HEK293T (cell line): ENCODE measurements at regions not wholly inside any gene's neighbourhood (a gene's known extent, or its start where the extent isn't known, plus 50 kb on each side); places are given as distances from the start of the nearest gene placed in this dataset.
A peak's percentile ranks its signal among the peaks of the same experiment; 100 is the strongest.

Experiments used
- CTCF ChIA-PET: fragments of 350-600 bp; formaldehyde crosslinking; extraction: SDS; loops from one replicate; lab custom pipeline; 2021; ENCODE audit warnings: antibody characterized with exemption, inconsistent platforms; lab: Yijun Ruan, JAX
- POLR2A ChIA-PET: fragments of 350-600 bp; formaldehyde crosslinking; extraction: SDS; loops from one replicate; lab custom pipeline; 2020; ENCODE audit warnings: antibody characterized with exemption, inconsistent platforms; lab: Yijun Ruan, JAX
- DNase-seq: peaks from one replicate; pipeline ENCODE4 v3.0.0; 2012; ENCODE audit warnings: mixed read lengths; ENCODE audit errors: extremely low spot score
- ARNT ChIP-seq: fragments of 450-650 bp; IDR thresholded peaks from 2 replicates; pipeline ENCODE4 v1.6.1; 2017; ENCODE audit warnings: mild to moderate bottlenecking
- BHLHE40 ChIP-seq: fragments of 450-650 bp; IDR thresholded peaks from 2 replicates; pipeline ENCODE4 v1.6.1; 2016; ENCODE audit warnings: mild to moderate bottlenecking, moderate library complexity, borderline replicate concordance
- CTBP1 ChIP-seq: fragments of 450-650 bp; IDR thresholded peaks from 2 replicates; pipeline ENCODE4 v1.6.1; 2016; ENCODE audit warnings: borderline replicate concordance
- ELF4 ChIP-seq: fragments of 450-650 bp; IDR thresholded peaks from 2 replicates; pipeline ENCODE4 v1.6.1; 2017; ENCODE audit warnings: antibody characterized with exemption
- FOXA1 ChIP-seq: fragments of 450-650 bp; IDR thresholded peaks from 2 replicates; pipeline ENCODE4 v1.6.1; 2016; ENCODE audit warnings: mild to moderate bottlenecking
- FOXK2 ChIP-seq: fragments of 450-650 bp; IDR thresholded peaks from 2 replicates; pipeline ENCODE4 v1.6.1; 2016; ENCODE audit warnings: mild to moderate bottlenecking
- FOXM1 ChIP-seq: fragments of 450-650 bp; IDR thresholded peaks from 2 replicates; pipeline ENCODE4 v1.6.1; 2017; ENCODE audit warnings: mild to moderate bottlenecking, borderline replicate concordance
- HDGF ChIP-seq: fragments of 450-650 bp; IDR thresholded peaks from 2 replicates; pipeline ENCODE4 v1.6.1; 2017; ENCODE audit warnings: antibody characterized with exemption, borderline replicate concordance
- L3MBTL2 ChIP-seq: fragments of 450-650 bp; conservative IDR thresholded peaks from 2 replicates; pipeline ENCODE4 v1.6.1; 2016; ENCODE audit warnings: mild to moderate bottlenecking
- LEF1 ChIP-seq: fragments of 450-650 bp; IDR thresholded peaks from 2 replicates; pipeline ENCODE4 v1.6.1; 2017; ENCODE audit warnings: mild to moderate bottlenecking, borderline replicate concordance
- NFRKB ChIP-seq: fragments of 450-650 bp; IDR thresholded peaks from 2 replicates; pipeline ENCODE4 v1.6.1; 2016; ENCODE audit warnings: mild to moderate bottlenecking, moderate library complexity
- SP1 ChIP-seq: fragments of 450-650 bp; IDR thresholded peaks from 2 replicates; pipeline ENCODE4 v1.6.1; 2017
- SUZ12 ChIP-seq: fragments of 450-650 bp; IDR thresholded peaks from 2 replicates; pipeline ENCODE4 v1.6.1; 2016; ENCODE audit warnings: mild to moderate bottlenecking
- TARDBP ChIP-seq: fragments of 450-650 bp; IDR thresholded peaks from 2 replicates; pipeline ENCODE4 v1.6.1; 2016
- ZNF384 ChIP-seq: fragments of 450-650 bp; IDR thresholded peaks from 2 replicates; pipeline ENCODE4 v1.6.1; 2016
- TF ChIP-seq, protein P1 (sequence below): fragments of 450-650 bp; IDR thresholded peaks from 2 replicates; pipeline ENCODE4 v1.6.1; 2016

DNA sequence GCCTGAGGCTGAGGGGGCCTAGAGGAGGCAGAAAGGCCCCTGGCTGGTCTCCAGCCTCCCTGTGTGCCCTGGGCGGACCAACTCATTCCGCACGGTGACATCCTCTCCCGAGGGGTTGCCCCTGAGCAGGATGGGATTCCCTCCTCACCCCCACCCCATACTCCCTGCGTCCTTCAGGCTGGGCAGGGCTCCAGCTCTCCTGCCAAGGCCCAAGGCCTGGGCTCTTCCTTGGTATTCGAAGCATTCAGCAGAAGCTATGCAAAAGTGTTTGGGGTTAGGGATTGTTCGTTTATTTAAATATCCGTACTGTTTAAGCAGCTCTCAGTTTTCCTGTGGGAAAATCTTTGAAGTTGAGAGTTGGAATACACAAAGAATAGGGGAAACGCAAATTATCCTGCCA is 113.1 kb upstream of the RAB12 start:
- POLR2A ChIA-PET, result no interaction called here
- no peak for DNase-seq
- CTCF ChIA-PET, result no interaction called here
- TF ChIP-seq HDGF, result no peak
- no peak for TF ChIP-seq CTBP1
- no peak for TF ChIP-seq NFRKB
- TF ChIP-seq ARNT, result no peak
- TF ChIP-seq SUZ12, result no peak
- no peak for TF ChIP-seq BHLHE40
- no peak for TF ChIP-seq FOXA1
- TF ChIP-seq FOXM1, result no peak
- no peak for TF ChIP-seq TARDBP
- TF ChIP-seq FOXK2, result no peak
- no peak for TF ChIP-seq L3MBTL2
- no peak for TF ChIP-seq SP1
- TF ChIP-seq, protein P1, sequence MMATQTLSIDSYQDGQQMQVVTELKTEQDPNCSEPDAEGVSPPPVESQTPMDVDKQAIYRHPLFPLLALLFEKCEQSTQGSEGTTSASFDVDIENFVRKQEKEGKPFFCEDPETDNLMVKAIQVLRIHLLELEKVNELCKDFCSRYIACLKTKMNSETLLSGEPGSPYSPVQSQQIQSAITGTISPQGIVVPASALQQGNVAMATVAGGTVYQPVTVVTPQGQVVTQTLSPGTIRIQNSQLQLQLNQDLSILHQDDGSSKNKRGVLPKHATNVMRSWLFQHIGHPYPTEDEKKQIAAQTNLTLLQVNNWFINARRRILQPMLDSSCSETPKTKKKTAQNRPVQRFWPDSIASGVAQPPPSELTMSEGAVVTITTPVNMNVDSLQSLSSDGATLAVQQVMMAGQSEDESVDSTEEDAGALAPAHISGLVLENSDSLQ, result no peak
- TF ChIP-seq LEF1, result no peak
- TF ChIP-seq ZNF384, result no peak
- no peak for TF ChIP-seq ELF4

DNA sequence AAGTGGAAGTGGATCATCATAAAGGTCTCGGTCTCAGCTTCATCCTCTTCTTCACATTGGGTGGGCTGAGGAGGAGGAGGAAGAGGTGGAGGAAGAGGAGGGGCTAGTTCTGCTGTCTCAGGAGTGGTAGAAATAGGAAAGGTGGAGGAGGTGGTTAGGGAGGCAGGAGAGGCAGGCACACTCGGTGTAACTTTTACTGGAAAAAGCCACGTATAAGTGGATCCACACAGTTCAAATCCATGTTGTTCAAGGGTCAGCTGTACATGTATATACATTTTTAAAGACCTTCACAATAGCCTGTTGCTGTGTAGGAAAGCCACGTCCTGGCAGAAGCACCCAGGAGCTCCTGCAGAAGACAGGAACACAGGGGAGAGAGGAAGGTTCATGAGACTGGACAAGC is 110.3 kb upstream of the RAB12 start:
- DNase-seq, result no peak
- TF ChIP-seq FOXK2 (no peak), HDGF (no peak), L3MBTL2 (no peak), SP1 (no peak), LEF1 (no peak), ARNT (no peak), ELF4 (no peak), FOXA1 (no peak), CTBP1 (no peak), TARDBP (no peak), ZNF384 (no peak), SUZ12 (no peak), FOXM1 (no peak), NFRKB (no peak)
- TF ChIP-seq, protein P1, result no peak
- ChIA-PET CTCF (no interaction called here), POLR2A (no interaction called here)

DNA sequence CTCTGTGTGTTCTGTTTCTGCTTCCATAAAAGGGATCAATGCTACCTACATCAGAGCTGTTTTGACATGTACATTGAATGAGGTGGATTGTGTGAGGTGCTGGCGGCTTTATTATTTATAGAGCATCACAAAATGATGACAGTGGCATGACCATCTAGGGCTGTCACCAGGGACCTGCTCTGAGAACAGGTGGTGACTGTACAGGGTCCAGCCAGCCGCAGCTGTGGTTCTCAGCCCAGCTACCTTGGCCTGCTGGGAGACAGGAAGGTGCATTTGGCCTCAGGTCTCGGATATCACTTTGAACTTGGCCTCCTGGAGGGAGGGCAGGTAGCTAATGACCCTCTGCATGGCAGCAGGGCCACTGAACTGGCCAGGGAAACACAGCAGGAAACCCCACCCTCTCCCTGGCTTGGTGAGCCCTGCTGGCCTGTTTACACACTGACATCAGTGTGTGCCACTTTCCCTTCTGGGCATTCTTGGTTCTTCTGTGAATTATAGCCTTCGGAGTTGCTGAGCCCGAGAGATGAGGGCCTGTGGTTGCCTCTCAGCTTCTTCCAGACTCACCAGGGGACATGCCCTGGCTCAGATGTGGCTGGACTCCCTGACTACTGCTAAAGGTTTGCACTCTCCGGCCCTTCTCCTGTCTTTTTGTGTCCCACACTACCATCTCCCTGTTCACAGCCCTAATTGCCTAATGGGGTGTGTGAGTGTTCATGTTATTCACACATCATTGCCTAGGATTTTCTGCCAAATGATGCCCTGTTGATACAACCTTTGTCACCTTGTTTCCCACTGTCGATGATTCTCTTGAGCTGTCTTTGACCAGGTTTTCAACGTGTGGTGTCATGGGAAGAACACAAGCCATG is 109.2 kb upstream of the RAB12 start:
- TF ChIP-seq SUZ12 (no peak), HDGF (no peak), FOXA1 (no peak), ELF4 (no peak), TARDBP (no peak)
- TF ChIP-seq, protein P1, result no peak
- CTCF ChIA-PET, result interaction anchor here (0.6 kb wide), 1 partner anchor 383 kb away, joined by 4 read pairs; no protein-coding TSS in a partner anchor
- no peak for DNase-seq
- POLR2A ChIA-PET, result no interaction called here

DNA sequence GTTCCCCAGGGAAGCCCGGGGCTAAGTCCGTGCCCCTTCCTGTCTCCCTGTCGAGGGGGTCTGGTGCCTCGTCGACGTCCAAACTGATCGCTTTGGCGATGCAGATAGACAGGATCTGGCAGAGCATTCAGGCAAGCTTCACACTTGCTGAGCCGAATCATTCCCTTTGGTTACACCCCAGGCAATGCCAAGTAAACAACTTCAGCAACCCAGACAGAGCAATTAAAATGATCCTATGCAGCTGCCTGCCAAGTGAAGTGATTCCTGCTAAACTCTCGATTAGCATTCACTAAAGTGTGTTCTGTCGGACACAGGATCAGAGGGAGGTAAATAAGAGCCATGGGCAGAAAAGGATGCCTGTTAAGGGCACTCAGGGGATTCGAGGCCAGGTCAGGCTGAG is 108.2 kb upstream of the RAB12 start:
- no peak for TF ChIP-seq L3MBTL2
- no peak for TF ChIP-seq ARNT
- no peak for TF ChIP-seq CTBP1
- no peak for TF ChIP-seq SP1
- no peak for TF ChIP-seq ZNF384
- no peak for TF ChIP-seq ELF4
- no peak for TF ChIP-seq LEF1
- TF ChIP-seq TARDBP, result no peak
- TF ChIP-seq SUZ12, result no peak
- TF ChIP-seq FOXA1, result no peak
- CTCF ChIA-PET, result no interaction called here

DNA sequence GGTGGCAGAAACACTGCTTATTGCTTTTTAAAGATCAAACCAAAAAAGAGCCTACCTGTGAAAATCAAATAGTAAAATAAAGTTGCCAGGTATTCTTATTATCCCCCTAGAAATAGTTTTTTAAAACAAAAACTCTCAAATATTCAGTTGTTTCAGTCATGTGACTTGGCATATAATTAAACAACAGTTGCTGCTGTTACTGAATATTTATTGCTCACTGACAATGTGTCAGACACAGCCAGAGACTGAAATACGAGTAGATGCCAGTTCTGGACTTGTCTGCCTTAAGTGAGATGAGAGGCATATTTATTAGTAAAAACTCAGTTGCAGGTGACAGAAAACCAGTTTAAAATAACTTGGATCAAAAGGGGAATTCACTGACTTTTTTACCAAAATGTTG is 106.0 kb upstream of the RAB12 start:
- ChIA-PET CTCF (no interaction called here), POLR2A (no interaction called here)
- TF ChIP-seq CTBP1, result no peak
- TF ChIP-seq, protein P1, result 0 out of 2 replicates have a peak, but pooled peaks have one; percentile 29
- no peak for DNase-seq

More for the DNA sequence above, 108.2 kb upstream of the RAB12 start:
- DNase-seq, result no peak
- POLR2A ChIA-PET, result no interaction called here

DNA sequence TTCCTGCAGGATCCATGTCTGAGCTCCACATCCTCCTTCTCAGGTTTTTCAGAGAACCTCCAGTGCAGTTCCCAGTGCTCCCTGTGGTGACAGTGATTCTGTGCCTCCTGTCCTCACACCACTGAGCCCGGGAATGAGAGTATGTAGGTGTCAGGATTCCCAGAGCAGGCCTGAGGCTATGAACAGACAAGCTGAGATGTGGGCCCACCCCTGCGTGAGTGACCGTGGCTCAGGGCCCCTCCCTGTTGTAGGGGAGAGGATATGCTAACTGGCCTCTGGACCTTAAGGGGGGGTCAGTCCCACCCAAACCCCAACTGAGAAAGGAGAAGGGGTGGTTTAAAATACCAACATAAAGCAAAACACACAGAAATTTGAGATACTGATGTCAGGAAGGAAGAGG is 104.8 kb upstream of the RAB12 start:
- no peak for DNase-seq
- CTCF ChIA-PET, result no interaction called here
- no peak for TF ChIP-seq FOXA1
- POLR2A ChIA-PET, result no interaction called here
